Stimulated activated CD4-positive, alpha-beta T cell treated with anti-CD3 and anti-CD28 coated beads, Interleukin-1b, Interleukin-23, amount 100 ng/mL, for 24 hours (primary cell): ENCODE measurements at regions not wholly inside any gene's neighbourhood (a gene's known extent, or its start where the extent isn't known, plus 50 kb on each side); places are given as distances from the start of the nearest gene placed in this dataset.
A peak's percentile ranks its signal among the peaks of the same experiment; 100 is the strongest.

Experiments
- DNase-seq, 4 experiments: peaks; one replicate each; pipeline ENCODE4 v3.0.0-alpha.2; 2020; ENCODE audit warnings: low read depth in 4 of 4, low spot score in 1 of 4

DNA sequence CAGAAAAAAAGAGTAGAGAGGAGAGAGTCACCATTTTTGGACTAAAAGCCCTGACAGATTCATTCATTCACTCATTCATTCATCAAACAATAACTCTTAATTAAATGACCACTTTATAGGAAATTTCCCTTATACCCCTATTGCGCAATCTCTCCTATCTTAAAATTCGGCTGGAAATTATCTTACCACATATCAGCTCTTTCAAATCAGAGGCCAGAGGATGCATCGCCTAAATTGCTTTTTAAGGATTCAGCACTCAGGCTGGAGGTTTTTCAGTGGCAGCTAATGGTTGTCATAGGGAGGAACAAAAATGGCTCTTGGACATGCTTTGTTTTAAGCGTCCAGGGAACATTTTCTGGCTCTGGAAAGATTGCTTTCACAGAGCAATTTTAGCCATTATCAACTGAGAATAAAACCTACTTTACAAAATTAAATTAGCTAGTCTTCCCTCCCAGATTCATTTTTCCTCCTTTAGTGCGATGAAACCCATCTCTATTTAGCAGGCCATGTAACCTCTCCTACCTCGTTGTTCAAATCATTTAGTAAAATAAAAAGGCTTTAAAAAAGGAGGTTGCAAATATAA is 115.2 kb downstream of the OLFM4 start:
- DNase-seq: no peak

GRCh38 chr13:53144826-53145225 is 116.2 kb downstream of the OLFM4 start:
- no peak for DNase-seq

GRCh38 chr13:53150568-53150967 is 122.0 kb downstream of the OLFM4 start:
- no peak for DNase-seq

DNA sequence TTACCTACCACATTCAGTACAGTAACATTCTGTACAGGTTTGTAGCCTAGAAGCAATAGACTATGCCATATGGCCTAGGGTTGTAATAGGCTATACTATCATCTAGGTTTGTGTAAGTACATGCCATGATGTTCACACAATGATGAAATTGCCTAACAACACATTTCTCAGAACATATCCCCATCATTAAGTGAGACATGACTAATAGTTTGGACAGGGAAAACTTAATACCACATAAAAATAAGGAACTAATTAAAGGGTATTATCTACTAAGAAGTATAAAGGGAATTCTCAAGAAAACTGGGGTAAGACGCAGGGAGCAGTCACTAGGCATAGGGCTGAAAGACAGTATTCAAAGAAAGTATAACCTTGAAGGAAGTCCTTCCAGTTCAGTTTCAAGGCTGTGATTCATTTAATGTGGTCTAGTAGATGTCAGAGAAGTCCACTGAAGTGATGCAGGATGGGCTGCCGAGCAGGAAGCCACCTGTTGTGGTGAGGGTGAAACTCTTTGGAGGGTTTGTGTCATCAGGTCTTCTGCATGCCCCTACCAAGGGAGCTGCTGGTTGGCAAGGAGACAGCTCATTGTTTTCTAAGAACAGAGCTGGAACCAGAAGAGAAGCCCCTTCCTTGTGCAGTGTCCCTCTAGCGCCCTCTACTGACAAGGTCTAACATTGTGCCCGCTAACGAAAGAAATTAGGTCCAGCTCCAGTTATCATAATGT is 122.9 kb downstream of the OLFM4 start:
- DNase-seq: peak in 2 of 4 experiments; percentile 0 to 1

DNA sequence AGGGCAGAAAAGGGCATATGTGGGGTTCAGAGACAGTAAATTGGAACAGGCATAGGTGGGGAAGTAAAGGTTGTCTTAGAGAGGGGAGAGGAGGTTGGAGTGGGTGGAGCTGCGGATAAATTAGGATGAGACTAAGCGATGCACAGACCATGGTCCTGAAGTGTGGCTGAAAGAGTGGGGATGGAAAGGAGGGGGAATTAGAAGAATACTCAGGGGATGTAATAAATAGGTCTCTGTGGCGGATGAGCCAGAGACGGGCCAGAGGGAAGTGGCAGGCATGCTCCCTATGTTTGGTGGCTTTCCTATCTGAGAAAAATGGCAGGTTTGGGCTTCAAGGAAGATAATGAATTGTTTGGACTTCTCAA is 123.4 kb downstream of the OLFM4 start:
- DNase-seq: no peak

GRCh38 chr13:53158201-53158600 is 129.6 kb downstream of the OLFM4 start:
- DNase-seq: no peak

DNA sequence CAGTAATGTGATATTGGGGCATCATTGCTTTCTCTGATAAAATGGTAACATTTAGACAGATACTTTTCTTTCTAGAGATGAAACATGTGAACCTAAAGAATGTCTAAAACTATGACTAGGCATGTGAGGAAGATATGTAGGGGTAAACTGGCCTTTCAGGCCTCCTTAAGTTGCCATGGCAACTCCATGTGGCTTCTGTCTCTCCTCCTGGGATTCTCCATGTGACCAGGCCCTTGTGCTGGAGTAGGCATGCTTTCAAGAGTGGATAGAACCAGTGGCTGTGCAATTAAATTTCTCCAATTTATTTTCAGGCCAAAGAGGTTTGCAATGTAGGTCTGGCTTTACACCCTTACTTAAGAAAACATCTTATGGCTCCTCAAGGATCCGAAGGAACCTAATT is 130.8 kb downstream of the OLFM4 start:
- no peak for DNase-seq

DNA sequence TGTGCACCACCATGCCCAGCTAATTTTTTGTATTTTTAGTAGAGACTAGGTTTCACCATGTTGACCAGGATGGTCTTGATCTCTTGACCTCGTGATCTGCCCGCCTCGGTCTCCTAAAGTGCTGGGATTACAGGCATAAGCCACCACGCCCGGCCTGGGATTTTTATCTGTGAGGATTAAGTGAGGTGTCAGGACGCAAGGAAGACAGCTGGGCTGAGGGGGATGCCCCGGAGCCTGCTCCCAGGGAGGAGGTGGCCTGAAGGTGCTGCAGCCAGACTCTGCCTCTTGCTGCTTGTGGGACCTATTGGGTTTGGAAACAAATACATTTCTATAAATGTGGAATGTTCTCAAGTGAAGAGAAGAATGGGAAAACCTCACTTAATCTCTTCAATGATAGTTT is 131.6 kb downstream of the OLFM4 start:
- DNase-seq: no peak

DNA sequence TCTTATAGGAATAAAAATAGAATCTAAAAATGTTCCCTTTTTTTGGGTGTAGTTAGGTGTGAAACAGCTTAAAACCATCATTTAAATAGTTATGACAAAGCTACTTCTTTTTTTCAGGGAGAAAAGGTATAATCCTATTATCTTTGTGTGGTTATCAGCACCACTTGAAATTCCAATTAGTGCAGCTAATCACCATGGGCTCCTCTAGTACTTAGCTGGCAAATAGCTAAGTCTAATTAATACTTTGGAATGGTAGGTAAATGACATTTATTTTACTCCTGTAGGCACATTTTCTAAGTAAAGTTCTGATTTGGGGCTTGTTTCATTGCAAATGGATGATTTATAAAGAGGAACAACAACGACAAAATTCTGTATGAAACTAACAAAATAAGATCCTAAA is 132.6 kb downstream of the OLFM4 start:
- no peak for DNase-seq

DNA sequence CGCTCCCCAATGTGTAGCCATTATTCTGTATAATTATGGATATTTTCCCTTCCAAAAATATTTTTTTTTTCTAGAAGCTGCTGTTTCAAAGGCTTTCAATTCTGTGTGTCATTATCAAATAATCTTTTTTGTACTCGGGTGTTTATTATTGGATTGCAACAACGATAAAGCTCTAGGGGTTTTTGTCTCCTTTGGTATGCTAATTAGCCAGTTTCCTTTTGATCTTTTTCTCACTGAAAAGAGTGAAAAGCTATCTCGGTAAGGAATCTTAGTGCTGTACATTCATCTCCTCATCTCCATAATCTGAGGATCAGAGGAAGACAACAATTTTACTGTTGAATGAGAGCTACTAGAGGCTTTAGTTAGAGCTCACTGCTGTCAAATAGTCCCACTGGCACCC is 136.6 kb downstream of the OLFM4 start:
- DNase-seq: no peak

GRCh38 chr13:53167561-53167960 is 138.9 kb downstream of the OLFM4 start:
- DNase-seq: no peak

DNA sequence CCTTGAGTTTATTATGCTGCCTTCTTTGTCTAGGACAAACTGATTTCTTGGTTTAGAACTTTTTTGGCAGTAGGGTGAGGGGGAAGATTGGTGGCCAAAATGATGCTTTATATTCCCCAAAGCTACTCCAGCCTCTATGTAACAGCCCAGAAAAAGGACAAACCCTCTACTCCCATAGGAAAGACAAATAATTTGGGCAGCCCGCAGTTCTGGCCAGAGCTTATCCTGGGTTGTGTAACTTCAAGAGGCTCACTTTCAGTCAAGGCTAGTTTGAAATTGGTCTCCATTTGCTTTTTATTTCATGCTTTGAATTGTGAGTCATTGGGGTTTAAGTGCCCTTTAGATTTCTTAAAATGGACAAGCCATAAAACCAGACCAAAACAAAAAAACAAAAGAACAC is 142.3 kb downstream of the OLFM4 start:
- DNase-seq: no peak

- DNase-seq: no peak
These were observed 145.9 kb downstream of the OLFM4 start for GRCh38 chr13:53174545-53174944.

- DNase-seq: no peak
These were observed 152.1 kb downstream of the OLFM4 start for GRCh38 chr13:53180684-53181083.

DNA sequence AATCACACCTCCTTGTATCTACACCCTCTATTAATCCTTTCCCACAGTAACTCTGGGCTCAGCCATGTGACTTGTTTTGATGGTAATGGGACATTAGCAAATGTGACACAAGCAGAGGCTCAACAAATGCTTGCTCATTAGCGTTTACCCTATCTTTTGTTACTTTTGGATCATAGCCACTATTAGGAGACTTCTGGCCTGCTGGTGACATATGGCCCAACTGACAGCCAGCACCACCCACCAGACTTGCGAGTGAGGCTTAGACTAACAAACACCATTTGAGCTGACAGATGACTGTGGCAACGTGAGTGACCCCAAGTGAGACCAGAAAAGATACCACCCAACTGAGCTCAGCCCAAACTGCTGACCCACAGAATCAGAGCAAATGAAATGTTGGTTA is 154.1 kb downstream of the OLFM4 start:
- no peak for DNase-seq

DNA sequence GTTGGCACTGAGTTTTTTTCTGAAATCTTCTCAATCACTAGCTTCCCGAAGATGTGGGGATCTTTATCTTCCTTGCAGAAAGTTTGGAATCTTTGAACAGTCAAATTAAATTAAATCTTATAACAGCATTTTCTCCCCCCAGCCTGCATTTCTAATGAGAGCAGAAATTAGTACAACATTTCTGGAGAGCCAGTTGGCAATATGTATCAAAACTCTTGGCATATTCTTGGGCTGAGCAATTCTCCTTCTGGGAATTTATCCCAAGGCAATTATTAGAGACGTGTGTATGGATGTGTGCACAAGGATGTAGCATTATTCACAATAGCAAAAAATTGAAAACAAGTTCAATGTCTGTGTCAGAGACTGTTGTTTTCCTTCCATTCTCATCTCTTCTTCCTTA is 159.5 kb downstream of the OLFM4 start:
- DNase-seq: no peak

GRCh38 chr13:53189162-53189561 is 160.5 kb downstream of the OLFM4 start:
- no peak for DNase-seq

- DNase-seq: no peak
These were observed 162.5 kb downstream of the OLFM4 start for GRCh38 chr13:53191091-53191490.

GRCh38 chr13:53197424-53197823 is 168.8 kb downstream of the OLFM4 start:
- no peak for DNase-seq

DNA sequence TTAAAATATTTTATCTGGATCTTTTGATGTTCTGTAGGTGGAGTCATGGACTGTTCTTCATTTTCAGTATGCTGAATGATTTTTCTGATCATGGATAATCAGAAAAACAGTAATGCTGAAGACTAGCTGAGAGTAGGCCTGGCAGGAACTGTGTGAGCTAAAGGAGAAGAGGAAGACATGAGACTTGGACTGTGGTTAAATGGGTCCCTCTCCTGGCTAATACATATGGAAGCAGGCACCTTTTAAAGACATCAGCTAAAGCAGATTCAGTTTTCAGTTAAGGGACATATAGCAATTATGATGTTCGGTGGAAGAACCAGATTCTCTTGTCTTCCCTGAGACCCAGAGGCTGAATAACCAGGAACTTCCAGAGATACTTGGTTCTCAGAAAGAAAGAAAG is 169.4 kb downstream of the OLFM4 start:
- DNase-seq: no peak

DNA sequence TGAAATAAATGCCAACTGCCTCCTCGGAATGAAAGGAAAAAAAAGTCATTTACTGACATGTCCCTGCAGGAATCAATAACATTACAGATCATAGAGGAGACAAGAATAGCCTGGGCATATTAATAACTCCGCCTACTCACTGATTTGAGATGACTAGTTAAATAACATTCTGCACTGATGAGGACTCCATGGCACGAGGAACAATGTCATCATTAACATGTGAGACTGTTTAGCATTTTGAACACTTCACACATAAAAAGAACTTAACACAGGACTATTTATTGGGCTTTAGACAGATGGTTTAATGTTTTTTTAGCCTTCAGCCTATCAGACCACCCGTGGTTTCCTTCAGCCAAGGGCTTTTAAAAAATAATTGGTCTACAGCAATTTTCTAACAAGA is 170.1 kb downstream of the OLFM4 start:
- DNase-seq: no peak

DNA sequence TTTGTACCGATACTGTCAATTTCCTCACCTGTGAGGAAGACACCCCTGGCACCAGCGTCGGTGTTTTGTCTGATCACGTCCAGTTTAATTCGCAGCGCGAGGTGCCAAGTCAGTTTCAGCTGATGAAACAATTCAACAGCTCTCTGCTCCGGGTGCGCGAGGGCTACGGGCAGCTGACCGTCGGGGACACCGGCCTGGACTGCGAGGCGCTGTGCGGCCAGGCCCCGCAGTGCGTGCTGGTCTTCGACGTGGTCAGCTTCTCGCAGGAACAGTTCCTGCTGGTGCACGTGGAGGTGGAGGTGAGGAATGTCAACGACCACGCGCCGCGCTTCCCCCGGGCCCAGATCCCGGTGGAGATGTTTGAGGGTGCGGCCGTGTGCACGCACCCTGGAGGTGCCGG is 171.5 kb downstream of the OLFM4 start:
- DNase-seq: no peak
